ENCODE measurements at regions not wholly inside any gene's neighbourhood (a gene's known extent, or its start where the extent isn't known, plus 50 kb on each side); places are given as distances from the start of the nearest gene placed in this dataset.
"Not testable (repeated sequence)": the region's sequence is repeated elsewhere in the genome, so short reads cannot be mapped to it uniquely, and the experiment has no call there.

- ChIA-PET CTCF (no interaction called here), POLR2A (no interaction called here)
- no peak for DNase-seq (ENCODE audit: extremely low spot score)
- TF ChIP-seq CTCF (IDR thresholded peaks at IDR 0.05; ENCODE audit: control extremely low read depth, extremely low read depth, low read depth, missing control alignments) = no peak
These were observed 2091.9 kb downstream of the LRRC4C start for GRCh38 chr11:39367534-39367933.

- ChIA-PET POLR2A (no interaction called here), CTCF (interaction anchor here (1.5 kb wide), 1 partner anchor 9 kb away, joined by 4 read pairs; no protein-coding TSS in a partner anchor)
- TF ChIP-seq CTCF (IDR thresholded peaks at IDR 0.05; ENCODE audit: control extremely low read depth, extremely low read depth, low read depth, missing control alignments) = no peak
- no peak for DNase-seq (ENCODE audit: extremely low spot score)
These were observed 2093.5 kb downstream of the LRRC4C start for GRCh38 chr11:39365809-39366436.

- TF ChIP-seq CTCF (IDR thresholded peaks at IDR 0.05; ENCODE audit: control extremely low read depth, extremely low read depth, low read depth, missing control alignments) = no peak
- ChIA-PET POLR2A (no interaction called here), CTCF (interaction anchor here (1.2 to 1.7 kb wide), 2 partner anchors 11 to 24 kb away, joined by 3 to 7 read pairs; no protein-coding TSS in a partner anchor)
- no peak for DNase-seq (ENCODE audit: extremely low spot score)
These were observed 2095.9 kb downstream of the LRRC4C start for GRCh38 chr11:39363571-39363970.

GRCh38 chr11:39361557-39361956, 2097.9 kb downstream of the LRRC4C start:
- ChIA-PET CTCF (no interaction called here), POLR2A (no interaction called here)
- no peak for TF ChIP-seq CTCF (IDR thresholded peaks at IDR 0.05; ENCODE audit: control extremely low read depth, extremely low read depth, low read depth, missing control alignments)
- no peak for DNase-seq (ENCODE audit: extremely low spot score)

- POLR2A ChIA-PET = no interaction called here
- DNase-seq (ENCODE audit: extremely low spot score) = no peak
- CTCF ChIA-PET = no interaction called here
- no peak for TF ChIP-seq CTCF (IDR thresholded peaks at IDR 0.05; ENCODE audit: control extremely low read depth, extremely low read depth, low read depth, missing control alignments)
These were observed 2113.5 kb downstream of the LRRC4C start for GRCh38 chr11:39345834-39346442.

GRCh38 chr11:39341461-39341860, 2118.0 kb downstream of the LRRC4C start:
- no peak for DNase-seq (ENCODE audit: extremely low spot score)
- no peak for TF ChIP-seq CTCF (IDR thresholded peaks at IDR 0.05; ENCODE audit: control extremely low read depth, extremely low read depth, low read depth, missing control alignments)
- ChIA-PET POLR2A (no interaction called here), CTCF (no interaction called here)

- POLR2A ChIA-PET; CTCF ChIA-PET; DNase-seq (ENCODE audit: extremely low spot score): not testable (repeated sequence)
These were observed 2126.4 kb downstream of the LRRC4C start for GRCh38 chr11:39333006-39333405.

Measured in GM10248 (cell line).